GM18858 (cell line): ENCODE measurements at regions not wholly inside any gene's neighbourhood (a gene's known extent, or its start where the extent isn't known, plus 50 kb on each side); places are given as distances from the start of the nearest gene placed in this dataset.

Experiments
- ATAC-seq: cut with Tn5 transposase; IDR thresholded peaks from one replicate; pipeline ENCODE4 v1.9.1; 2021; ENCODE audit not compliant: unreplicated experiment

DNA sequence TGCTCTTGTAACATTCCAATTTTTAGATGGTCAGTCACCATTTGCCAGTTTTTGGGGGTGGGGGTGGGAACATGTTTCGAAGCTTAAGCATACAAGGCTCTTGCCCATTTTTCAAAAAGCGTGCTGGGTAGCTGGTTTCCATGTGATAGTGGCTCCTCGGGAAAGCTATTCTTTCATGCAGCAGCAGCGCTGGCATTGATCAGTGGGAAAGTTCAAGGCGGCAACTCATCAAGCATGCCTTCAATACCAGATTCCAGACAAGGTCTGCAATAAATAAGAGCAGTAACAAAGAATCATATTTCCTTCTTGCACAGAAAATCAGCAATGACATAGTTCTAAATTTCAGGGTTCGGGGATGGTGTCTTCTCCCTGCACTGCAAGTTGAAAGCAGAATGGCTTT, 133.5 kb upstream of the ONECUT1 start:
- ATAC-seq, result no peak

DNA sequence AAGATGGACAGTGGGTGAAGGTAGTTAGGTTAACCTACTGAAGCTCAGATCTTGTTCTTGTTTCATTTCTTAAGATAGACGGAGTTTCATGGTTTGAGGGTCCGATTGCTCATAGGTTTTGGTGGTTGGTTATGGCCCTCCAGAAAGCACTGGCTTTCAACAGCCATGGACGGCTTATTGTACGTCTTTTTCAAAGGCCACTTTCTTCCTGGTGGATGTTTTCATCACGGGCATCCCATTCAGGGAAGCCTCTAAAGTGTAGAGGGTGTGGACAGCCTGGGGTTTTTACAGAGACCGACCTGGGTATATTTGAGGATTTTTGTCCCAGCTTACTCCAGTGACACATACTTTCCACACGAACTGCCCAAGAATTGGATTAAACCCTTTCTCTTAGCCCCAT, 132.7 kb upstream of the ONECUT1 start:
- ATAC-seq, result no peak

DNA sequence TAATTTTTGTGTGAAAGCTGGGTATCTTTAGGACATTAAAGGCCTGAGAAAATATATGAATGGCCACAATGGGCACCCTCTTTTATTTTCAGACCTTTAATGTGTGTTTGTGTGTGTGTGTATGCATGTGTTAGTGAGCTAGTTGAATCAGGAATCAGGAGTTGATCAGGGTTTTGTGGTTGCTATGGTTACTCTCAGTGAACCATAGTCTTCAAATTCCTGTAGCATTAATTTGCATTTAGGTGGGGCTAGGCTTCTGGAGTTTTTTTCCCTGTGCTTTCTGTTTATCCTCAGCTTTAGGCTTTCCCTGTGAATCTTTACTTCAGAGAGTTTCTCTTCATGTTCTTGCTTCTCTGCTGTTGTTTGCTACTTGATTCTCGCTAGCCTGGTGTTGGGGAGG, 122.0 kb upstream of the ONECUT1 start:
- ATAC-seq, result no peak

DNA sequence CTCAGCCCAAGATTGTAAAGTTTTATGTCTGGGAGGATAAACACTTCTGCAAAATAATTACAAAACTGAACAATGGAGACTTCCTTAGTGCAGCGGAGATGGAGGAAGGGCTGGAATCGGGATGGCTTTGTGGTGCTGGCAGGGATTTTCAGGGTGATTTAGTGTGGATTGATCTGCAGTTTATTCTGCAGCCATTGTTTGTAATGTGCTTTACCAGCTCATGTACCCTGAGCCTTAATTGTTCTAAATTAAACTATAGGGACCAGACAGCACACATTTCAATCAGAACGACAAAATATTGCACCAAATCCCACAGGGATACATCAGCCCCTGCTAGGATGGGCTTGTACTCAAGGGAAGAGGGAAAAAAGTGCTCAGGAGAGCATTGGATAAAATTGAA, 103.2 kb upstream of the ONECUT1 start:
- no peak for ATAC-seq

DNA sequence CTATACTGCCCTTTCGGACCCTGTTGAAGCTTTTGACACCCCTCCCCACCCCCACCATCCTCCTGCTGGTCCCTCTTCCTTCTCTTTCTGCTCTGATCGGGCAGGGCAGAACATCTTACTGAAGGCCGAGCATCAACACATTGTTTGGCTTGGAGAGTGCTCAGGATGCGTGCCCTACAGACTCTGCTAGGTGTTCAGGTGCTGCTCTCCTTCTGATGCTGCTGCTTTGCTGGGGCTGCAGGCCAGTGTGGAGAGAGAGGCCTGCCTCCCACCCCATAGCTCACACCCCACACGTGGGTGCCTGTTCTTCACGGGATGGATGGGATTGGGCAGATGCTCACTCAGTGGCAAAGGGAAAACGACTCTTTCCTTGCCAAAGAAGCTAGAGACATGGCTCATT, 89.8 kb upstream of the ONECUT1 start:
- ATAC-seq, result no peak

DNA sequence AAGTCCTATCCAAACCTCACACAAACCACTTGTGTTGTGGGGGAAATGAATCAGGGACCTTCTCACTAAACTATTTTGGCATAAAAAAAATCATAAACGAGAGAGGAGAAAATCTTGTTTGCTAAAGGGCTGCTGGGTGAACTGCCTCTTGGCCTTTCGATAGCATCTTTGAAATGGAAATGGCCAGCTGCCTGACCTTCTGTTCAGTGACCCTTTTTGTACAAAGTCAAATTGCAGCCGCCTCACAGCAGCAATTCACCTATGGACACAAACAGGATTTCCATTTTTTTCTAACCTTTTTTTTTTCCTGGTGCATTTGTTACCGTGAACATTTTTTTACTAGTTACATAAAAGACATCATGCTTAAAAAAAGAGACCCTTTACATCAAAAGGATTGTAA, 89.0 kb upstream of the ONECUT1 start:
- no peak for ATAC-seq

DNA sequence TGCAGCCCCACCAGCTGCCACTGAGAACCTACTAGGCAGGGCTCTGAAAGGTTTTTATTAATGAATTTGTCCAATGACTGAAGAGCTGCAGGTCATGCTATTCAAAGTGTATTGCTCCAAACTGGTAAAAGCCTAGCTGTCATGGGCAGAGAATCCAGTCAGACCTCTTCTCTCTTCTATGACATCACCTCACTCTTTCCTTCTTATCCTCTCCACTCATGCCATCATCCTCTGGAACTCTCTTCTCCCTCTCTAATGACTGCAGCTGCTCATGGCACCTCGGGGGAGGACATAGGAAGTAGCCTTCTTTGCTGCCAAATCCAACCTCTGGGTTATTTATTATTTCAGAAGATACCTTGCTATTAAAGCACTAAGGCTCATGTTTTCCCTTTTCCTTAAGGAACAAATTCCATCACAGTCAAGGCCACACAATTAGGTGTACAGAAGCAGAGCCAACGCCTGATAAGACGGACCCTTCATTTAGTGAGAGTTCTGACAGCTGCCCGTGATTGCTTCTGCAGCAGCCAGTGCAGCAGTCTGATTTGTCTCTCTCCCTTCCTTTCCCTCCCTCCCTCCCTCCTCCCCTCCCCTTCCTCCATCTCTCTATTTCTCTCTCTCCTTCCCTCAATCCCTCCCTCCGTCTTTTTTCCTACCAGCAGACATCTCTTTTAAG, 87.0 kb upstream of the ONECUT1 start:
- no peak for ATAC-seq

DNA sequence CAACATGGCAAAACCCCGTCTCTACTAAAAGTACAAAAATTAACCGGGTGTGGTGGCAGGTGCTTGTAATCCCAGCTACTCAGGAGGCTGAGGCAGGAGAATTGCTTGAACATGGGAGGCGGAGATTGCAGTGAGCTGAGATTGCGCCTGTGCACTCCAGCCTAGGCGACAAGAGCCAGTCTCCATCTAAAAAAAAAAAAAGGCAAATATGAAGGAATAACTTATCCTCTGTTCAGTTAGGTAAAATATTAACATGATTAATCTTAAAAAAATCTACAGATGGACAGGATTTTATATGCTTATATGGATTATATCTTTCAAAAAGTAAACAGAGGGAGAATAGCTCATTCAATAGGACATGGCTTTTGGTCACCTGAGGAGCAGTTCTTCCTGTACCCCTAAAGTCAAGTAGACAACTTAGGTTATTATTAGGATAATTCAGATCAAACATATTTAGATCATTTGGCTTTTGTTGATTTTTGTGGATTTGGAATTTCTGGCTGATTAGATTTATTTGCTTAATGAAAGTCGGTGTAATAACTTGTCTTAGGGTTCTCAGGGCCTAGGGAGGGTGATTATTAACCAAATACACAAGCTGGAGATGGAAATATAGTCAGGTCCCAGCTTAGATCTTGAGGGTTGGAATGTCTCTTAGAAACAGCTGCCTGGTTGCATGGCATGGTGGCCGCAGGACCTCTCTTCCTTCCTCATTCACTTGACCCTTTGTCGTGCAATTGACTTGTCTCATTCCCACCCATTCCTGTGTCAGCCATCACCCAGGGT, 82.1 kb upstream of the ONECUT1 start:
- no peak for ATAC-seq

DNA sequence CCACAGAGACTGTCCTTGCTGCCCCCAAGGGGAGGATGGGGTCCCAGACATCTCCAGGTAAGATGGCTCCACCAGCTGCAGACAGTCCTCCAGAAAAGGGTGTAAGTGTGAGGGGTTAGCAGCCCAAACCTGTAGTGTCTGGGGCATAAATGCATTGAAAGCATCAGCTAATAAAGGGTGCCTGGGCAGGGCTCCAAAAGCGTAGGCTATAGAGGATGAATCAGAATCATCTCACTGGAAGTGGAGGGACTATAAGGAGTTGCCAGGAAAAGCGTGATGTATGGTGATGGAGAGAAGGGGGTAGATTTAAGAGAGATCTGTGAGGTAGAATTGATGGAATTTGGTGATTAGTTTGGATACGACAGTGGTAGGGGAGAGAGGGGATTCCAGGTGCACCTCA, 79.9 kb upstream of the ONECUT1 start:
- ATAC-seq, result no peak

DNA sequence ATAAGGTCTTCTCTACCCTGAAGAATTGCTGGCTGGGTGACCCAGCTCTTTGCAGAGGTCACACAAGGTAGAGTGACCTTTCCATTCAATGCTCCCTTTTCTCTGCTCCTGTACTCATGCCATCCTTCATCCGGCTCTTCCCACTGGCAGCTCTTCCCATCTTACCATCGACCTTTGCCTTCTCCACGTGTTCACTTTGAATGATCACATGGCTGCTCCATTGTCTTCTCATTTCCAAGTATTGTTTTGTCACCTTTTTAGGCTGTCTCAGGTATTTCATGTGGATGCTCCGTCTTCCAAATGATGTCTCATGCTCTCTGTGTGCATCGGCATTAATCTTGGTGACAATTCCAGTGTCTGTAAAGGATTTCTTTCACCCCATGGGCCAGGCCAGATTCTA, 76.6 kb upstream of the ONECUT1 start:
- ATAC-seq, result no peak

DNA sequence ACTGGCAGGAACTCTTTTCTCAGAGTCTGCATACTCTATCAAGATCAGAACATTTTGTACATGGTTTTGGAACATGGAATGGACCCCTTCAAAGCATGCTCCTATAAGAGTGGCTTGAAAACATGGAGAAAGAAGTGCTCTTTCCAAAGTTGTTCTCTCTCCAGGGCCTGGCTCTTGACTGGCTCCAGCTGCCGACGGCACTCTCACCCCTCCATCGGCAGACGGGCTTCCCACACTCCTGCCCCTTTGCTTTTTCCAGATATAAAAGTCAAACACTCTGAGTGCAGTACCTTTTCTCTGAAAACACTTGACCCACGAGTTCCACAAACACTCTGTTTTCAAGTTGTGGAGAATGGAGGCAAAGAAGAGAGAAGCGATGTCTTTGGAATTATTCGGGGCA, 72.5 kb upstream of the ONECUT1 start:
- ATAC-seq, result no peak

DNA sequence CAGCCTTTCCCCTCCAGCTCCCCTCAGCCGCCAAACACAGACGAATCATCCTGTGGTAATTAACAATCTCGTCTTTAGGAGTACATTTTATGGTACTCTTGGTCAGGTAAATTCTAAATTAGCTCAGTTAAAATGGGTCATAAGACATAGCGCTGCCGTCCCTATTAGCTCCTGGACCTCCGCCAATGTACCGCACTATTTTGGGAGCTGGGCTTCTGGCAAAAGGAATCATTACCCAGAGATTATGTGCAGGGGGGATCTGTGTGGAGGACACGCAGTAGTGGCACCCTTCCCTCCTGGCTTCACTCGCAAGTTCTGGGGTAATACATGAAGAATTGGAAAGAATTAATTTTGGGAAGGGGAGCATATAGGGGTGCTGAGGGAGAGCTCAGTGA, 68.6 kb upstream of the ONECUT1 start:
- ATAC-seq, result no peak

DNA sequence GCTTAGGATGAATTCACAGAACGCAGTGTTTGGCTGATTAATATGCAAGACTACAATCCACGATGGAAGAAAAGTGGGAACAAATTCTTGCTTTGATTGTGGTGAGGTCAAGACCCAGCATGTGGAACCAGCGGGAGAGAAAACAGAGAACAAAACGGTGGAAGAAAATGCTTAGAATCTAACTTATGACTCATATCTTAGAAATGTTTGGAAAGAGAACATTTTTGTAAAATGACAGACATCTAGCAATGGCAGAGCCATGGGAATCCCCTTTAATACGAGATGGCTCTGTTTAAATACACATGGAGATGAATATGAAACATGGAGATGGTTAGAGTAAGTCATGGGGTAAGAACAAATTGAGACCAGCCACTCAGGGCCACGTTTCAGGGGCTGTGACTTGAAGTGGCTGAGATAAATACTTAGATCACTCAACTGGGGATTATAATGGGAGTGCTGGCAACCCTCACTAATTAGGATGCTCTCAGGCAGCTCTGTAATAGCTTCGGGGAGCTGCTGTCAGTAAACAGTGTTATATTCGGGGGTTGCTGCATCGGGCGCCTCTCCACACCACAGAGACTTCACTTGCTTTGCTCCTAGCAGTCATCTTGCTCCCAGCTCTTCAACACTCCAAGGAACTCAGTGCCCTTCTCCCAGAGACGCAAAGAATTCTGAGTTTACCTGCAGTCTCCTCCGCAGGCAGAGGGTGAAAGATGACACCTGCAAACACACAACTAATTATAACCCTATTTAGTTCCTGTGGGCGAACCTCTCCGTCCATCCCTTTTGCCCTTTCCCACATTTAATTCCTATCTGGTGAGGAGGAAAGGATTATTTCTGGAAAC, 68.0 kb upstream of the ONECUT1 start:
- ATAC-seq, result no peak

DNA sequence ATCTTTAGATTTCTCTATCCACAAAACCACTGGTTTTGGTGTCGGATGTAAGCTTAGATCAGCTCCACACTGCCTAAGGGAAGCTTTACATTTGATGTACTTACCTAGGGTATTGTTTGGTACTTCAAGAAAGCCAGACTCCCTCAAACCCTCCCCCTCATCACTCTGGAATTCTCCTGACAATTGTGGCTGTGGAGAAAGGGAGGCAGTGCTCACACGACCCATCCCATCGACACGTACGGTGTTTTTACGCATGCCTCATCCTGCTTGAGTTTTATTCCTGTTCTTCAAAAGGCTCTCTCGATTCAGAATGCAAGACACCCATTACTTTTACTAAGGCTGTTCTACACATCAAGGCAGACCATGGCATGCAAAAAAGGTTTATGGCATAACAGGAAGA, 67.3 kb upstream of the ONECUT1 start:
- no peak for ATAC-seq

DNA sequence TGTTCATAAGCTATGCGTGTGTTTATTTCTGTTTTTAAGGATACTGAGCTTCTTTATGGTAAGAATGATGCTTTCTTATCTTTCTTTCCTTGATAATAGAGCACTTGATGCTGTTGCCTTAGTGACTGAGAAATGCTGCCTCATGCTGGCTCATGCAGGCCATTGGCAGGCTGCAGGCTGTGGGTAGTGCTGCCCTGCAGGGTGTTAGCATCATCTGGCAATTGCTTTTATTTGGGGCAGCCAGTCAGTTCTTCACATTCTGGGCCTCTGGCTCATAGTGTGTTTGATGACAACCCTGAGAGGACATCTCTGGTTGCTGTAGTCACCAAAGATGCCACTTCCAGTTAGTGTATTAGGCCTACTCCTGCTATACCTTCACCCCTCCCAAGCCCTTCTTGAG, 66.2 kb upstream of the ONECUT1 start:
- no peak for ATAC-seq

DNA sequence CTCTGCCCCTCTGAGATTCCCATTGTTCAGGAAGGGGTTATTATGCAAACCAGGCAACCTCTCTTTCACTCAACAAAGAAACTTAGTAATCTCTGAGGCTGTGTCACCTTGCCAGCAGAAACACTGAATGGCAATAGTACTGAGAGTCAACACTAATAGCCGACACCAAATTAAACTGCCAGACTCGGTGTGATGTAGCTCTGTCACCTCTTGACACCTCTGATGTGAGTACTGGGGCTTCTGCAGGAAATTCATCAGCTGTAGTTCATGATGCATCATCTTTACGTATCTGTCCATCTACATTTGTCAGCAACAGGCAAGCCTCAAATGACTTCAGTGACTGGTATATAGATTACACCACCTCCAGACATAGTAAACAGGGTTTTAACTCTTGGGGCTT, 65.0 kb upstream of the ONECUT1 start:
- no peak for ATAC-seq

DNA sequence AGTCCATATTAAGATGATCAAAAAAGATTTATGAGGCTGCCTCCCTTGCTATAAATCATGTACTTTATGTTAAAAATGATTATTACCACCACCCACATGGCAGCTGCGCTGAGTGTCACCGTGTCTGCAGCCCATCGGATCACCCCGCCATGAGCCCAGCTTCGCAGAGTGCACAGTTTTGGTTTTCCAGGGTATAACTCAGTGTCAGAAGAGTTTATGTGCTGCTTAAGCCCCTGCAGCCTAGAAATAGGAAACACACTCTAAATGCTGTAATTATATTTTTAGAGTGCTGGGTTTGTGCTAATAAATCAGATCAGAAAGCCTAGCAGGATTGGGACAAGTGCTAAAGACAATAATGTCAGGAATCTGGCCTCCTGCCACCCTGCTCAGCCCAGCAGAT, 54.7 kb upstream of the ONECUT1 start:
- ATAC-seq, result no peak
